BLaER1 (cell line): ENCODE measurements at regions not wholly inside any gene's neighbourhood (a gene's known extent, or its start where the extent isn't known, plus 50 kb on each side); places are given as distances from the start of the nearest gene placed in this dataset.

Source experiments
- H3K27ac ChIP-seq: shearing (Covaris generic); formaldehyde crosslinking; 2 replicates; pipeline ENCODE4 v1.8.1; 2022
- H3K27me3 ChIP-seq: shearing (Covaris generic); formaldehyde crosslinking; 2 replicates; pipeline ENCODE4 v1.8.1; 2022
- H3K36me3 ChIP-seq: shearing (Covaris generic); formaldehyde crosslinking; 2 replicates; pipeline ENCODE4 v1.8.1; 2022
- H3K4me1 ChIP-seq: shearing (Covaris generic); formaldehyde crosslinking; 2 replicates; pipeline ENCODE4 v1.8.1; 2022
- H3K4me2 ChIP-seq: shearing (Covaris generic); formaldehyde crosslinking; 2 replicates; pipeline ENCODE4 v1.8.1; 2022
- H3K4me3 ChIP-seq: shearing (Covaris generic); formaldehyde crosslinking; 2 replicates; pipeline ENCODE4 v1.8.1; 2022
- H3K9ac ChIP-seq: shearing (Covaris generic); formaldehyde crosslinking; 2 replicates; pipeline ENCODE4 v1.8.1; 2022
- H3K9me3 ChIP-seq: shearing (Covaris generic); formaldehyde crosslinking; 2 replicates; pipeline ENCODE4 v1.8.1; 2022
- H4K20me1 ChIP-seq: shearing (Covaris generic); formaldehyde crosslinking; 2 replicates; pipeline ENCODE4 v1.8.1; 2022
- Cebpa-rat ChIP-seq: shearing (Covaris generic); IDR thresholded peaks from 2 replicates; pipeline ENCODE4 v1.8.1; 2022

GRCh38 chr15:26144836-26145235 is 281.7 kb upstream of the ATP10A start:
- no peak overlapping the region for H3K4me2 ChIP-seq
- H4K20me1 ChIP-seq = no peaks in the 10 kb centered on the region
- no peaks in the 10 kb centered on the region; the same call in 1 of the 2 replicates for H3K9me3 ChIP-seq
- no peaks in the 10 kb centered on the region for H3K36me3 ChIP-seq
- H3K27me3 ChIP-seq = no peaks in the 10 kb centered on the region
- H3K4me3 ChIP-seq = no peak overlapping the region
- H3K27ac ChIP-seq = no peak overlapping the region
- H3K9ac ChIP-seq = no peak overlapping the region
- peaks cover 13% of the 10 kb centered on the region for H3K4me1 ChIP-seq
- TF ChIP-seq Cebpa-rat = no peak

GRCh38 chr15:26143221-26143620 is 280.1 kb upstream of the ATP10A start:
- Histone ChIP-seq H3K4me2 (no peak overlapping the region), H3K9me3 (no peaks in the 10 kb centered on the region), H4K20me1 (no peaks in the 10 kb centered on the region), H3K27ac (no peak overlapping the region), H3K4me1 (peaks cover 13% of the 10 kb centered on the region), H3K27me3 (no peaks in the 10 kb centered on the region), H3K4me3 (no peak overlapping the region), H3K36me3 (no peaks in the 10 kb centered on the region), H3K9ac (no peak overlapping the region)
- TF ChIP-seq Cebpa-rat = no peak

GRCh38 chr15:26134812-26135211 is 271.7 kb upstream of the ATP10A start:
- Histone ChIP-seq H3K4me3 (no peak overlapping the region), H3K9ac (no peak overlapping the region), H3K27me3 (no peaks in the 10 kb centered on the region), H3K27ac (no peak overlapping the region), H3K36me3 (no peaks in the 10 kb centered on the region), H3K4me1 (no peaks in the 10 kb centered on the region), H4K20me1 (no peaks in the 10 kb centered on the region), H3K4me2 (no peak overlapping the region), H3K9me3 (no peaks in the 10 kb centered on the region)
- no peak for TF ChIP-seq Cebpa-rat

DNA sequence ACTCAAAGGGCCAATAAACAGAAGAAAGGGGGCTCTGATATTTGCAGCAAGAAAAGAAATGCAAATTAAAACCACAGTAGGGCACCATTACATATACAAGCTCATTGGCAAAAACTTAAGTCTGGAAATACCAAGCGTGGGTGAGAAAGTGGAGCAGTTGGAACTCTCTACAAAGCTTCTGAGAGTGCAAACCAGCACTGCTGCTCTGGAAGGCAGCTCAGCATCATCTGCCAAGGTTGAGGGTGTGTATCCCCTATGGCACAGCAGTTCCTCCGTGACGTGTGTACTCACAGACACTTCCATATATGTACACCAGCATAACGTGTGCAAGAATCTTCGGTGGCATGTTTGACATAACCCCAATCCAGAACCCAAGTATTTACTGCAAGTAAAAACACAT is 271.0 kb upstream of the ATP10A start:
- Histone ChIP-seq H4K20me1 (no peaks in the 10 kb centered on the region), H3K4me2 (no peak overlapping the region), H3K27ac (no peak overlapping the region), H3K4me3 (no peak overlapping the region), H3K9me3 (no peaks in the 10 kb centered on the region), H3K36me3 (no peaks in the 10 kb centered on the region), H3K9ac (no peak overlapping the region), H3K27me3 (no peaks in the 10 kb centered on the region), H3K4me1 (no peaks in the 10 kb centered on the region)
- TF ChIP-seq Cebpa-rat = no peak

GRCh38 chr15:26132811-26133210 is 269.7 kb upstream of the ATP10A start:
- Histone ChIP-seq H4K20me1 (no peaks in the 10 kb centered on the region), H3K4me1 (no peaks in the 10 kb centered on the region), H3K9me3 (no peaks in the 10 kb centered on the region), H3K4me3 (no peak overlapping the region), H3K4me2 (no peak overlapping the region), H3K36me3 (no peaks in the 10 kb centered on the region), H3K27ac (no peak overlapping the region), H3K9ac (no peak overlapping the region), H3K27me3 (no peaks in the 10 kb centered on the region)
- no peak for TF ChIP-seq Cebpa-rat

DNA sequence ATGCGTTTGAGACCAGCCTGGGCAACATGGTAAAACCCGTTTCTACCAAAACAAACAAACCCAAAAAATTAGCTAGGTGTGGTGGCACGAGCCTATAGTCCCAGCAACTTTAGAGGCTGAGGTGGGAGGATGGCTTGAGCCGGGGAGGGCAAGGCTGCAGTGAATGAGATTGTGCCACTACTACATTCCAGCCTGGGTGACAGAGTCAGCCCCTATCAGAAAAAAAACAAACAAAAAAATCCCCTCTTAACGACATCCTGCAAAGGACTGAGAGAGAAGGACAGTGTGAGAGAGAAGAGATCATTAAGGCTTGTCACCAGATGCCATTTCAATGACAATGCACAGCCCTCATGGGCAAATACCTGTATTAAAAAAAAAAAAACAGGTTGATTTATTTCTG is 266.7 kb upstream of the ATP10A start:
- no peak for TF ChIP-seq Cebpa-rat
- Histone ChIP-seq H3K4me1 (no peaks in the 10 kb centered on the region), H3K27ac (no peak overlapping the region), H3K27me3 (no peaks in the 10 kb centered on the region), H3K4me3 (no peak overlapping the region), H3K36me3 (no peaks in the 10 kb centered on the region), H4K20me1 (no peaks in the 10 kb centered on the region), H3K9me3 (no peaks in the 10 kb centered on the region), H3K4me2 (no peak overlapping the region), H3K9ac (no peak overlapping the region)

GRCh38 chr15:26128611-26129140 is 265.5 kb upstream of the ATP10A start:
- Histone ChIP-seq H3K4me2 (no peak overlapping the region), H3K27ac (no peak overlapping the region), H3K4me3 (no peak overlapping the region), H4K20me1 (no peaks in the 10 kb centered on the region), H3K4me1 (no peaks in the 10 kb centered on the region), H3K27me3 (no peaks in the 10 kb centered on the region), H3K36me3 (no peaks in the 10 kb centered on the region), H3K9ac (no peak overlapping the region), H3K9me3 (no peaks in the 10 kb centered on the region)
- TF ChIP-seq Cebpa-rat = no peak

GRCh38 chr15:26126819-26127387 is 263.8 kb upstream of the ATP10A start:
- no peak overlapping the region for H3K4me3 ChIP-seq
- H3K4me1 ChIP-seq = no peaks in the 10 kb centered on the region
- no peaks in the 10 kb centered on the region for H3K36me3 ChIP-seq
- no peak overlapping the region for H3K27ac ChIP-seq
- no peak for TF ChIP-seq Cebpa-rat
- H3K9me3 ChIP-seq = no peaks in the 10 kb centered on the region
- no peak overlapping the region for H3K9ac ChIP-seq
- no peaks in the 10 kb centered on the region for H3K27me3 ChIP-seq
- H3K4me2 ChIP-seq = no peak overlapping the region
- H4K20me1 ChIP-seq = no peaks in the 10 kb centered on the region

DNA sequence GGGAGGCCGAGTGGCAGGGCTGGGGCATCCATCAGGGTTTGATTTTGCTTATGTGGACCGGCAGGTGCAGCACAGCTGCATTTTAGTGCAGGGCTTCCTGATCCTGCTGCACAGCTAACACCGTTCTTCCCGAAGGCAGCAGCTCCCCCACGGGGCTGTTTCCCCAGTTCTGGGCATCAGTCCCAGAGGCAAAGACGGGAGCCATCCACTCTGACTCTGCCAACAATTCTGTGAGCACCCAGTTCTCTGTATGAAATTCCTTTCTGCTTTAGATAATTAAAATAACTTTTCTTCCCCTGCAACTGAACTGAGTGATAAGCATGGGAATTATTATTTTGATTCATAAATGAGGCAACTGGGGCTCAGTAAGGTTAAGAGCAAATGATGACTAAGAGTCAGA is 262.9 kb upstream of the ATP10A start:
- Histone ChIP-seq H3K4me1 (no peaks in the 10 kb centered on the region; the same call in none of the 2 replicates), H3K9ac (no peak overlapping the region), H3K27ac (no peak overlapping the region), H3K4me3 (no peak overlapping the region), H3K36me3 (no peaks in the 10 kb centered on the region), H3K4me2 (no peak overlapping the region), H3K9me3 (0 out of 2 replicates have a peak, but pooled peaks cover 5% of the 10 kb centered on the region), H4K20me1 (no peaks in the 10 kb centered on the region), H3K27me3 (no peaks in the 10 kb centered on the region)
- no peak for TF ChIP-seq Cebpa-rat

DNA sequence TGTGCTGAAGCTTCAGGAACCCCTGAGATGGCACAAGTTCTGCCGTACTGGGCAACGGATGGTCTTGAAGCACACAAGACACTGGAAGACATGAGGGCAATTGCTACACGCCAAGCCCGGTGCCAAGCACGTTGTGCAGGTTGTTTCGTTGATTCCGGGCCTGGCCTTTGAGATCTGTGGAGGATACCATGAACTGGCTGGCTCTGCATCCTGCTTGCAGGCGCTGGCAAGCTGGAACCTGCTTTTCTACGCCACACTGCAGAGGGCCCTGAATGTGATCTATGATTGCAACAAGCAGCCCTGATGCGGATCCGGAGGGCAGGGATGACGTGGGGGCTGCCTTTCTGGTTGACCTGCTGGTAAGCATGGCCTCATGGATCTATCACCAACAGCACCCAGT is 262.5 kb upstream of the ATP10A start:
- Histone ChIP-seq H3K9me3 (0 out of 2 replicates have a peak, but pooled peaks cover 5% of the 10 kb centered on the region), H3K4me2 (no peak overlapping the region), H3K27me3 (no peaks in the 10 kb centered on the region), H3K9ac (no peak overlapping the region), H4K20me1 (no peaks in the 10 kb centered on the region), H3K4me3 (no peak overlapping the region), H3K36me3 (no peaks in the 10 kb centered on the region), H3K27ac (no peak overlapping the region), H3K4me1 (peaks cover 3% of the 10 kb centered on the region)
- TF ChIP-seq Cebpa-rat = no peak

DNA sequence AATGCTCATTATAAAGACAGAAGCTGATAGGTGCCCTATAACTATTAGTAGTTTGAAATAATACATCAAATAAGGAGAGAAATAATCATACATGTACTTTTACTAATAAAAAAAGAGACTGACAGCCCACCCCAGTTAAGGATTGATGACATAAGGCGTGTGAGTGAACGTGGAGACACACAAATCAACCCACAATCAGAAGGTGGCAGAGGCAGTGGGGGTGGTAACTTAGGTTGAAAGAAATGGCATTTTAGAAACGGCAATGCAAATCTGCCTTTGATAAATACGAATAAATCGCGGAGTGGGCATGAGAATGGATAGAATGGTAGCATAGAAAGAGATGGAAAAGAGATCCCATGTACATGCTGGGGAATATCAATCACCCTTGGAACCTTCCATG is 256.2 kb upstream of the ATP10A start:
- peak overlapping the region; percentile 84 for H3K4me2 ChIP-seq
- no peak overlapping the region for H3K9ac ChIP-seq
- H4K20me1 ChIP-seq = no peaks in the 10 kb centered on the region
- no peak overlapping the region for H3K27ac ChIP-seq
- H3K4me1 ChIP-seq = peaks cover 26% of the 10 kb centered on the region
- H3K4me3 ChIP-seq = 0 out of 2 replicates have a peak overlapping the region, but pooled peaks have one; percentile 54
- TF ChIP-seq Cebpa-rat = no peak
- H3K9me3 ChIP-seq = 0 out of 2 replicates have a peak, but pooled peaks cover 5% of the 10 kb centered on the region
- H3K36me3 ChIP-seq = no peaks in the 10 kb centered on the region
- no peaks in the 10 kb centered on the region for H3K27me3 ChIP-seq
